B cell (primary cell): ENCODE measurements at regions not wholly inside any gene's neighbourhood (a gene's known extent, or its start where the extent isn't known, plus 50 kb on each side); places are given as distances from the start of the nearest gene placed in this dataset.

ENCODE experiments used
- ATAC-seq: fragments of 200-7000 bp; cut with Tn5 transposase; one replicate; pipeline ENCODE4 v1.10.0; 2021; ENCODE audit warnings: low read depth, mild to moderate bottlenecking, moderate number of reproducible peaks, moderate library complexity
- CTCF ChIA-PET: fragments of 350-600 bp; sonication (Branson Sonifier 250); formaldehyde crosslinking; loops from one replicate; lab custom pipeline; 2021; ENCODE audit warnings: antibody characterized with exemption, inconsistent platforms; lab: Charles Lee
- POLR2A ChIA-PET: fragments of 350-600 bp; sonication (Branson Sonifier 250); formaldehyde crosslinking; loops from one replicate; lab custom pipeline; 2021; ENCODE audit warnings: antibody characterized with exemption; lab: Charles Lee
- DNase-seq: peaks from one replicate; pipeline ENCODE4 v3.0.0; 2013
- H2AFZ ChIP-seq: 2 replicates; pipeline ENCODE4 v1.6.1; 2012; ENCODE audit warnings: mild to moderate bottlenecking, low read depth, low read length; ENCODE audit not compliant: insufficient read depth, poor library complexity, severe bottlenecking
- H3K27ac ChIP-seq, 2 donors: 1 replicate in 1 of 2; 2 replicates in 1 of 2; pipeline ENCODE4 v1.5.1; 2012 to 2013; ENCODE audit warnings: low read length in 2 of 2, mild to moderate bottlenecking in 2 of 2, moderate library complexity in 1 of 2
- H3K27me3 ChIP-seq, 4 experiments: fragments of 200-600 bp in 1 of 4; sonication (generic) in 1 of 4; replicated peaks in 1 of 4; 1 replicate in 2 of 4; 2 replicates in 2 of 4; pipeline versions ENCODE4 v1.6.1 to v1.7.0; 2013 to 2016; ENCODE audit warnings: low read length in 3 of 4, mild to moderate bottlenecking in 2 of 4, mixed read lengths in 1 of 4, moderate library complexity in 1 of 4; ENCODE audit not compliant: insufficient read depth in 4 of 4, control insufficient read depth in 3 of 4; ENCODE audit errors: control extremely low read depth in 1 of 4
- H3K36me3 ChIP-seq, 2 experiments: replicated peaks in 1 of 2; 1 replicate in 1 of 2; 2 replicates in 1 of 2; pipeline versions ENCODE4 v1.6.1 to v1.7.1; 2013; ENCODE audit warnings: low read length in 1 of 2; ENCODE audit not compliant: insufficient read depth in 2 of 2, control insufficient read depth in 1 of 2; ENCODE audit errors: control extremely low read depth in 1 of 2, extremely low read depth in 1 of 2
- H3K4me1 ChIP-seq, 2 donors: fragments of 200-600 bp in 1 of 2; sonication (generic) in 1 of 2; 1 replicate in 1 of 2; 2 replicates in 1 of 2; pipeline versions ENCODE4 v1.5.1 to v1.6.1; 2013 to 2017; ENCODE audit warnings: low read length in 2 of 2; ENCODE audit not compliant: control insufficient read depth in 2 of 2, insufficient read depth in 2 of 2
- H3K4me2 ChIP-seq: replicated peaks from 2 replicates; pipeline ENCODE3; 2012; ENCODE audit warnings: mild to moderate bottlenecking, low read depth, low read length; ENCODE audit not compliant: poor library complexity, severe bottlenecking
- H3K4me3 ChIP-seq, 5 experiments: fragments of 200-600 bp in 1 of 5; sonication (generic) in 1 of 5; 1 replicate in 3 of 5; 2 replicates in 2 of 5; pipeline versions ENCODE4 v1.5.1 to v1.7.0; 2011 to 2016; ENCODE audit warnings: low read length in 4 of 5, mild to moderate bottlenecking in 4 of 5, low read depth in 2 of 5, control low read depth in 1 of 5, moderate library complexity in 1 of 5; ENCODE audit not compliant: insufficient read depth in 1 of 5; ENCODE audit errors: control extremely low read depth in 1 of 5, extremely low read depth in 1 of 5
- H3K79me2 ChIP-seq: fragments of 200-600 bp; sonication (generic); one replicate; pipeline ENCODE4 v1.6.0; 2016; ENCODE audit warnings: low read length; ENCODE audit not compliant: control insufficient read depth, insufficient read depth
- H3K9ac ChIP-seq: fragments of 200-600 bp; sonication (generic); 2 replicates; pipeline ENCODE4 v1.6.1; 2017; ENCODE audit warnings: mild to moderate bottlenecking, low read length, moderate library complexity
- H3K9me3 ChIP-seq, 3 donors: one replicate each; pipeline versions ENCODE4 v1.6.1 to v1.7.1; 2013; ENCODE audit warnings: low read length in 2 of 3; ENCODE audit not compliant: control insufficient read depth in 2 of 3, insufficient read depth in 1 of 3; ENCODE audit errors: control extremely low read depth in 1 of 3
- H4K20me1 ChIP-seq: 2 replicates; pipeline ENCODE4 v1.6.0; 2012; ENCODE audit warnings: mild to moderate bottlenecking, low read length; ENCODE audit not compliant: insufficient read depth, control insufficient read depth, poor library complexity, severe bottlenecking
- H3K27ac Mint-ChIP-seq: one replicate; pipeline ENCODE4 v1.8.0; 2021; ENCODE audit warnings: mixed read lengths
- H3K27me3 Mint-ChIP-seq: one replicate; pipeline ENCODE4 v1.8.0; 2021; ENCODE audit warnings: mixed read lengths
- H3K4me1 Mint-ChIP-seq: one replicate; pipeline ENCODE4 v1.8.0; 2021; ENCODE audit warnings: mixed read lengths
- H3K4me3 Mint-ChIP-seq: one replicate; pipeline ENCODE4 v1.8.0; 2021; ENCODE audit warnings: mixed read lengths
- H3K9me3 Mint-ChIP-seq: one replicate; pipeline ENCODE4 v1.8.0; 2022; ENCODE audit warnings: mixed read lengths; ENCODE audit not compliant: insufficient read depth
- EZH2 ChIP-seq: IDR thresholded peaks from 2 replicates; pipeline ENCODE4 v1.6.1; 2012; ENCODE audit warnings: borderline replicate concordance, low read depth, mild to moderate bottlenecking, moderate library complexity, low read length; ENCODE audit not compliant: insufficient read depth, poor library complexity, severe bottlenecking
- WGBS: methylation state at CpG from one replicate; pipeline ENCODE4 v1.1.5; 2013; ENCODE audit warnings: missing lambda C conversion rate; ENCODE audit not compliant: insufficient coverage; 5-methylcytosine and 5-hydroxymethylcytosine counted together
- intact Hi-C: fragments of 100-400 bp; cut with micrococcal nuclease; formaldehyde crosslinking; loops from one replicate; pipeline ENCODE4 v1.10.0; 2022
- TF ChIP-seq, protein P1 (sequence below): fragments of 200-600 bp; IDR thresholded peaks from one replicate; pipeline ENCODE4 v1.8.0; 2022; ENCODE audit warnings: antibody characterized with exemption, mild to moderate bottlenecking

DNA sequence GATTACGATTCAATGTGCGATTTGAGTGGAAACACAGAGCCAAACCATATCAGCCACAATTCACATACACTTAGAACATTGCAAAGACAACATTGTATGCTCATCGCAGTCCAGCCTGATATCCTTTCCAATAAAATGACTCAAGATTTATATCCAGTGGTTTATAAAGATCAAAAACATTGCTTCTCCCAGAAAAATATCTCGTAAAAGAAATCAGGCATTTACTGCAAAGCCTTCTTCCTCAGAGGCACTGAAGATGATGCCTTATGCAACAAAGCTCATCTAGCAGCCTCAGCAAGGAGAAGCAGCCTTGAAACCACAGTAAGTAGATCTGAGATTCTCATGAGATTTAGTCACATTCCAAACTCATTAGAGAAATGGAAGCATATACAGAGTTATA is 523.8 kb downstream of the ELAVL2 start:
- H3K4me1 Mint-ChIP-seq = no peaks in the 10 kb centered on the region
- ChIA-PET CTCF (no interaction called here), POLR2A (no interaction called here)
- Histone ChIP-seq H3K27me3 (no peaks in the 10 kb centered on the region), H4K20me1 (no peaks in the 10 kb centered on the region), H3K27ac (no peak overlapping the region), H3K4me1 (no peaks in the 10 kb centered on the region), H3K9ac (no peak overlapping the region), H3K4me3 (no peak overlapping the region), H3K4me2 (no peak overlapping the region), H3K36me3 (no peaks in the 10 kb centered on the region), H2AFZ (no peak overlapping the region), H3K9me3 (no peaks in the 10 kb centered on the region), H3K79me2 (no peaks in the 10 kb centered on the region)
- H3K9me3 Mint-ChIP-seq = no peaks in the 10 kb centered on the region
- ATAC-seq (no peak), DNase-seq (no peak)
- no peak overlapping the region for H3K4me3 Mint-ChIP-seq
- H3K27me3 Mint-ChIP-seq = no peaks in the 10 kb centered on the region
- TF ChIP-seq, protein P1, sequence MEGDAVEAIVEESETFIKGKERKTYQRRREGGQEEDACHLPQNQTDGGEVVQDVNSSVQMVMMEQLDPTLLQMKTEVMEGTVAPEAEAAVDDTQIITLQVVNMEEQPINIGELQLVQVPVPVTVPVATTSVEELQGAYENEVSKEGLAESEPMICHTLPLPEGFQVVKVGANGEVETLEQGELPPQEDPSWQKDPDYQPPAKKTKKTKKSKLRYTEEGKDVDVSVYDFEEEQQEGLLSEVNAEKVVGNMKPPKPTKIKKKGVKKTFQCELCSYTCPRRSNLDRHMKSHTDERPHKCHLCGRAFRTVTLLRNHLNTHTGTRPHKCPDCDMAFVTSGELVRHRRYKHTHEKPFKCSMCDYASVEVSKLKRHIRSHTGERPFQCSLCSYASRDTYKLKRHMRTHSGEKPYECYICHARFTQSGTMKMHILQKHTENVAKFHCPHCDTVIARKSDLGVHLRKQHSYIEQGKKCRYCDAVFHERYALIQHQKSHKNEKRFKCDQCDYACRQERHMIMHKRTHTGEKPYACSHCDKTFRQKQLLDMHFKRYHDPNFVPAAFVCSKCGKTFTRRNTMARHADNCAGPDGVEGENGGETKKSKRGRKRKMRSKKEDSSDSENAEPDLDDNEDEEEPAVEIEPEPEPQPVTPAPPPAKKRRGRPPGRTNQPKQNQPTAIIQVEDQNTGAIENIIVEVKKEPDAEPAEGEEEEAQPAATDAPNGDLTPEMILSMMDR = no peak
- no peak for TF ChIP-seq EZH2
- H3K27ac Mint-ChIP-seq = no peak overlapping the region
- intact Hi-C loops = no loop called here
- WGBS = 100% methylated on average over 3 of the region's 4 CpGs

DNA sequence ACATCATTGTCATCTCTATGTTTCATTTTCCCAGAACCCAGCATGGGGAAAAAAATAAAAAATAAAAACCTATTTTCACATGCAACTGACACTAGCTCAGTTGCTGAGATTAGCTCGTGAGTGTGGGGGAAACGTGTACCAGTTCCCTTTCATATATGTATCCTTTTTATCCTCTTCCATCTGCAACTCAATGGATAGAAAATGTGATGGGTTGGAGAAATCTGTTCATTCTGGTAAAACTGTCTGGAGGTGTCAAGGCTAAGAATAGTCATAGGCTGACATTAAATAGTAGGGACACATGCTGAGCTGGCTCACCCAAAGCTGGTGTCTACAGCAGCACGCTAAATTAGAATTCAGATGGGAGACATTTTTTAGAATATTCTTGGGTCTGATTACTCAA is 519.3 kb downstream of the ELAVL2 start:
- Mint-ChIP-seq H3K4me3 (no peak overlapping the region), H3K27ac (no peak overlapping the region), H3K27me3 (no peaks in the 10 kb centered on the region), H3K9me3 (peaks cover 2% of the 10 kb centered on the region), H3K4me1 (no peaks in the 10 kb centered on the region)
- Histone ChIP-seq H3K79me2 (no peaks in the 10 kb centered on the region), H2AFZ (no peak overlapping the region), H3K4me2 (no peak overlapping the region), H3K4me3 (no peak overlapping the region), H3K36me3 (no peaks in the 10 kb centered on the region), H3K9ac (no peak overlapping the region), H3K27me3 (no peaks in the 10 kb centered on the region), H3K27ac (no peak overlapping the region), H3K9me3 (no peaks in the 10 kb centered on the region), H3K4me1 (no peaks in the 10 kb centered on the region), H4K20me1 (no peaks in the 10 kb centered on the region)
- DNase-seq = no peak
- ChIA-PET CTCF (no interaction called here), POLR2A (no interaction called here)
- ATAC-seq = no peak
- WGBS = no CpG with 5 or more reads among the region's 3 CpGs
- TF ChIP-seq EZH2 = no peak
- TF ChIP-seq, protein P1 = no peak
- intact Hi-C loops = no loop called here
